Heart right ventricle (tissue), 16 donors: ENCODE measurements at regions not wholly inside any gene's neighbourhood (a gene's known extent, or its start where the extent isn't known, plus 50 kb on each side); places are given as distances from the start of the nearest gene placed in this dataset.
A peak's percentile ranks its signal among the peaks of the same experiment; 100 is the strongest.

Experiments
- ATAC-seq, 8 donors: fragments of 200-7000 bp; cut with Tn5 transposase; one replicate each; pipeline ENCODE4 v1.9.1; 2020; ENCODE audit warnings: mild to moderate bottlenecking in 8 of 8, moderate library complexity in 8 of 8, moderate number of reproducible peaks in 1 of 8
- DNase-seq, 2 donors: peaks; one replicate each; pipeline ENCODE4 v3.0.0-alpha.2; 2020
- H3K27ac ChIP-seq, 10 donors: fragments of 200-600 bp; sonication (generic) in 2 of 10; one replicate each; pipeline versions ENCODE4 v1.5.0 to v1.8.0; 2020 to 2022; ENCODE audit warnings: mild to moderate bottlenecking in 3 of 10
- H3K27me3 ChIP-seq, 7 donors: fragments of 200-600 bp; one replicate each; pipeline ENCODE4 v1.8.0; 2021 to 2022; ENCODE audit warnings: mild to moderate bottlenecking in 2 of 7
- H3K36me3 ChIP-seq, 9 donors: fragments of 200-600 bp; sonication (generic) in 1 of 9; one replicate each; pipeline versions ENCODE4 v1.5.0 to v1.8.0; 2020 to 2022; ENCODE audit warnings: mild to moderate bottlenecking in 2 of 9
- H3K4me1 ChIP-seq, 9 donors: fragments of 200-600 bp; sonication (generic) in 1 of 9; one replicate each; pipeline versions ENCODE4 v1.5.0 to v1.8.0; 2020 to 2022; ENCODE audit warnings: mild to moderate bottlenecking in 4 of 9
- H3K4me3 ChIP-seq, 10 donors: fragments of 200-600 bp; sonication (generic) in 2 of 10; one replicate each; pipeline versions ENCODE4 v1.5.0 to v1.8.0; 2020 to 2022; ENCODE audit warnings: mild to moderate bottlenecking in 7 of 10, moderate library complexity in 2 of 10
- H3K9me3 ChIP-seq, 11 donors: fragments of 200-600 bp in 10 of 11; sonication (generic) in 2 of 11; one replicate each; pipeline versions ENCODE4 v1.5.0 to v1.8.0; 2013 to 2022; ENCODE audit warnings: mild to moderate bottlenecking in 2 of 11, control low read depth in 1 of 11, moderate library complexity in 1 of 11
- WGBS, 2 donors: extraction: QIAGEN DNeasy Blood & Tissue Kit; methylation state at CpG; one replicate each; pipeline ENCODE4 v1.1.7; 2013; ENCODE audit warnings: inconsistent platforms in 1 of 2; 5-methylcytosine and 5-hydroxymethylcytosine counted together
- intact Hi-C, 10 donors: fragments of 100-400 bp; cut with DNase I; formaldehyde crosslinking; loops; one replicate each; pipeline versions ENCODE4 v1.11.1 to v1.14.2; 2022
- TF ChIP-seq, protein P1 (sequence below), 9 donors: fragments of 200-600 bp; sonication (generic) in 2 of 9; IDR thresholded peaks; one replicate each; pipeline versions ENCODE4 v1.5.0 to v1.8.0; 2021 to 2022; ENCODE audit warnings: antibody characterized with exemption in 9 of 9, mild to moderate bottlenecking in 5 of 9, moderate library complexity in 1 of 9
- donor health status: Arrhythmogenic right ventricular cardiomyopathy.
- donor health status: ischemic (EF 13 %, LVEDD 7.1; RV severe dilation, severe dysfunction).
- donor health status: healthy with polysubstance abuse.
- donor health status: DM: no; HTN: yes; CAD: no.
- donor health status: DM: no; HTN: no; CAD: no.
- donor health status: ischemic (EF 25% LVEDD 6.9; RV normal size, moderate dysfunction).
- donor health status: ischemic (EF 25% LVEDD 5.7; RV mildly dilated, moderate dysfunction).
- donor health status: healthy.
- donor health status: DM: yes; HTN: yes; CAD: no.
- donor health status: Ischemic cardiomyopathy.
- donor health status: ischemic (EF 35%, LVEDD 5.7; RV mildly dilated, moderate dysfunction).
- donor health status: nonischemic (EF 11% LVEDD 7.7; RV severe dilation, severe dysfunction).
- donor health status: DM: yes; HTN: yes; CAD: no.
- donor health status: PGD.
- donor health status: ischemic (EF 29% LVEDD 5.4; RV normal size, mild dysfunction).
- donor health status: nonischemic (EF 23%, LVEDD 6.1; RV moderate dilation, normal function).

DNA sequence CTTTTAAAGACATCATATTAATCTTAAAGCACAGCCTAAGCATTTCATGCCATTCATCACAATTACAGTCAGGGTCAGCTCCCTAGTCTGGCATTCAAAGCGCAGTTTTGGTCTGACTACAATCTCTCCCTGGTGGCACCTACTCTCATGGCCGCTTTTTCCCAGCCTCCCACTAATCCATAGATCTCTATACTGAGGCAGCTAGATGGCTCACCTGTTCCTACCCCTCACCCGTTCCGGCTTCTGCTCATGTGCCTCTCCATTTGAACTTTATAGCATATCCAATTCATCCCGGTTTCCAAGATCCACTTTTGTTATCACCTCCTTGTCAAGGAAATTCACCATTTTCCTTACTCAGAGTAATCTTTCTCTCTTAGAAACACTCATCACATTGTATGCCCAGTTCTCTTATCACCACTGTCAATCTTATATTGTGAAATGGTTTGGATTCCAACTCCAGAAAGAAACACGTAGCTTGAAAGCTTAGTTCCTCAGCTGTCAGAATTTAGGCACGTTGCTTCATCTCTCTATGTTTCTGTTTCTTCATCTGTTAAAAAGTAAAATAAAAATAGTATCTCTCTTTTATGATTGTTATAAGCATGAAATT lies 220.0 kb upstream of the UBE2E2 start:
- no peak for ATAC-seq
- peaks cover 0 to 11% (median 8%) of the 10 kb centered on the region in 9 donors for H3K4me1 ChIP-seq
- DNase-seq, result no peak
- H3K27ac ChIP-seq, result no peak overlapping the region
- H3K9me3 ChIP-seq, result peaks cover 0 to 20% (median 0%) of the 10 kb centered on the region in 11 donors
- H3K36me3 ChIP-seq, result no peaks in the 10 kb centered on the region
- WGBS, 2 donors, result 51 to 56% methylated on average over 7 of the region's 7 CpGs
- intact Hi-C loops, result no loop called here
- H3K27me3 ChIP-seq, result no peaks in the 10 kb centered on the region
- no peak overlapping the region for H3K4me3 ChIP-seq
- TF ChIP-seq, protein P1, sequence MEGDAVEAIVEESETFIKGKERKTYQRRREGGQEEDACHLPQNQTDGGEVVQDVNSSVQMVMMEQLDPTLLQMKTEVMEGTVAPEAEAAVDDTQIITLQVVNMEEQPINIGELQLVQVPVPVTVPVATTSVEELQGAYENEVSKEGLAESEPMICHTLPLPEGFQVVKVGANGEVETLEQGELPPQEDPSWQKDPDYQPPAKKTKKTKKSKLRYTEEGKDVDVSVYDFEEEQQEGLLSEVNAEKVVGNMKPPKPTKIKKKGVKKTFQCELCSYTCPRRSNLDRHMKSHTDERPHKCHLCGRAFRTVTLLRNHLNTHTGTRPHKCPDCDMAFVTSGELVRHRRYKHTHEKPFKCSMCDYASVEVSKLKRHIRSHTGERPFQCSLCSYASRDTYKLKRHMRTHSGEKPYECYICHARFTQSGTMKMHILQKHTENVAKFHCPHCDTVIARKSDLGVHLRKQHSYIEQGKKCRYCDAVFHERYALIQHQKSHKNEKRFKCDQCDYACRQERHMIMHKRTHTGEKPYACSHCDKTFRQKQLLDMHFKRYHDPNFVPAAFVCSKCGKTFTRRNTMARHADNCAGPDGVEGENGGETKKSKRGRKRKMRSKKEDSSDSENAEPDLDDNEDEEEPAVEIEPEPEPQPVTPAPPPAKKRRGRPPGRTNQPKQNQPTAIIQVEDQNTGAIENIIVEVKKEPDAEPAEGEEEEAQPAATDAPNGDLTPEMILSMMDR (IDR thresholded peaks at IDR 0.05), result no peak

DNA sequence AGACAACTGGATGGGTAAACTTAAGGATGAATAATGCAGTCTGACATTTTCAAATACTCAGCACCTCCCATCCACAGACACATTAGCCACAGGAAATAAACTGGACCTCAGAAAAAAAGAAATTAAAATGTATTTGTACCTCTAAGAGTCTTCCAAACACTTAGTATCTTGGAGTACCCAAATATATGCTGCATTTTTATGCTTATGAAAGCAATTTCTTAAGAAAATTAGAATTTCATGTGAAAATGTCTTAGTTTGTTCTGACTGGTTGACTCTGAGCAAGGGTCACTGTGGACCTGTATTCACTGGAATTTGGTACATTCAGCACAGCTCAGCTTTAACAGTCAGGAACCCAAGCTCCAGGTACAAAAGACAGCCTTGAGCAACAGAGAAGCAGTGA lies 216.2 kb upstream of the UBE2E2 start:
- Histone ChIP-seq H3K4me1 (no peaks in the 10 kb centered on the region), H3K4me3 (no peak overlapping the region), H3K9me3 (peaks cover 0 to 20% (median 0%) of the 10 kb centered on the region in 11 donors), H3K27me3 (no peaks in the 10 kb centered on the region), H3K36me3 (no peaks in the 10 kb centered on the region), H3K27ac (no peak overlapping the region)
- ATAC-seq (no peak), DNase-seq (no peak)
- intact Hi-C loops, result no loop called here
- TF ChIP-seq, protein P1 (IDR thresholded peaks at IDR 0.05), result no peak

DNA sequence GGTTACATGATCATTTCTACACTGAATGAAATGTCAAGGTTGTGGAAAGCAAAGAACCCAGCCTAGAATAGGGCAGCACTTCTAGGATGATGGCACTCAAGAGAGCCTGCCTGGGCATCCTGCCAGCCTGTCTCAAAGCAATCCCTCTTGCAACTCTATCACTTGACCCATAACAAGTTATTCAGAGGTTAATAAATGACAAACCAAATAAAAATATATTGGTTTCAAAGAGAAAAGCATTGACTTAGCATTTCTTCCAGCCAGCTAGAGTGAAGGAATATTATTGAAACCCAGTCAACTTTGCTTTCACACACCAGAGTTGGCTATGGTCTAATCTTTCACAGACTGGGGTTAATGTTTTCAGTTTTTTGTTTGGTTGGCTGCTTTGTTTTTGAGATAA lies 214.6 kb upstream of the UBE2E2 start:
- Histone ChIP-seq H3K36me3 (no peaks in the 10 kb centered on the region), H3K4me3 (no peak overlapping the region), H3K27ac (no peak overlapping the region), H3K27me3 (no peaks in the 10 kb centered on the region), H3K4me1 (no peaks in the 10 kb centered on the region), H3K9me3 (peaks cover 0 to 20% (median 0%) of the 10 kb centered on the region in 11 donors)
- ATAC-seq (peak in 1 of 8 donors; percentile 63), DNase-seq (peak in 1 of 2 donors; percentile 45)
- intact Hi-C loops, result no loop called here
- TF ChIP-seq, protein P1 (IDR thresholded peaks at IDR 0.05), result no peak

DNA sequence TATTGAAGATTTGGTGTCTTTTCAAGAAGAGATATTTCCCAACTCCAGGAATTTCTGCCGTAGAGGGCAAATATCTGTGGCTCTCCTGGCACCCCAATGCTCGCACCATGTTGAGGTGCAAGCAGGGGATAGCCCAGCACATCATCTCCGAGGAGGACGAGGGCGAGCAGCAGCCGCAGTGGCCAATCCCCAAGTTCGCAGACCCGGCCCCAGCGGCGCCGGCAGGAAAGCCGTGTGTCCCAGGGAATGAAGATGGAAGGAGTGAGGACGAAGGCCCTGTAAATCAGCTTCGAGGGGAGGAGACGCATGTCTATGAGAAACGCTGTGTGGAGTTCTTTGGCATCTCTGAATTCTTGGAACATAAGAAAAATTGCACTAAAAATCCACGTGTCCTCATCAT lies 213.4 kb upstream of the UBE2E2 start:
- Histone ChIP-seq H3K36me3 (no peaks in the 10 kb centered on the region), H3K27ac (no peak overlapping the region), H3K27me3 (no peaks in the 10 kb centered on the region), H3K9me3 (peaks cover 0 to 16% (median 0%) of the 10 kb centered on the region in 11 donors), H3K4me3 (no peak overlapping the region), H3K4me1 (no peaks in the 10 kb centered on the region)
- intact Hi-C loops, result no loop called here
- WGBS, 2 donors, result 94 to 97% methylated on average over 17 of the region's 17 CpGs
- ATAC-seq (no peak), DNase-seq (no peak)
- TF ChIP-seq, protein P1 (IDR thresholded peaks at IDR 0.05), result no peak
